Nucleus accumbens (tissue), 56 donors: ENCODE measurements at regions not wholly inside any gene's neighbourhood (a gene's known extent, or its start where the extent isn't known, plus 50 kb on each side); places are given as distances from the start of the nearest gene placed in this dataset.

Source experiments
- DNase-seq, 56 donors: peaks; one replicate each; lab custom pipeline; 2025; lab: John Stamatoyannopoulos, UW

- no peak for DNase-seq
These were observed 429.4 kb downstream of the SHQ1 start for GRCh38 chr3:72418856-72419255.

- no peak for DNase-seq
These were observed 430.0 kb downstream of the SHQ1 start for GRCh38 chr3:72418244-72418643.

GRCh38 chr3:72414481-72415016, 433.7 kb downstream of the SHQ1 start:
- no peak for DNase-seq

GRCh38 chr3:72413228-72413627, 435.0 kb downstream of the SHQ1 start:
- peak in 8 of 56 donors; percentile 6 to 31 (median 20) for DNase-seq

GRCh38 chr3:72412340-72412956, 435.8 kb downstream of the SHQ1 start:
- no peak for DNase-seq

- DNase-seq: no peak
These were observed 436.4 kb downstream of the SHQ1 start for GRCh38 chr3:72411843-72412242.

- DNase-seq: no peak
These were observed 437.1 kb downstream of the SHQ1 start for GRCh38 chr3:72411126-72411525.

GRCh38 chr3:72408983-72409779, 439.1 kb downstream of the SHQ1 start:
- DNase-seq: no peak

GRCh38 chr3:72407766-72408165, 440.5 kb downstream of the SHQ1 start:
- DNase-seq: no peak

- DNase-seq: peak in 3 of 56 donors; percentile 6 to 30 (median 23)
These were observed 442.2 kb downstream of the SHQ1 start for GRCh38 chr3:72405943-72406566.

- DNase-seq: no peak
These were observed 447.2 kb downstream of the SHQ1 start for GRCh38 chr3:72401005-72401545.

GRCh38 chr3:72398781-72399180, 449.5 kb downstream of the SHQ1 start:
- no peak for DNase-seq

- no peak for DNase-seq
These were observed 450.7 kb downstream of the SHQ1 start for GRCh38 chr3:72397586-72397985.

- DNase-seq: no peak
These were observed 451.3 kb downstream of the SHQ1 start for GRCh38 chr3:72396899-72397298.

- DNase-seq: no peak
These were observed 452.4 kb downstream of the SHQ1 start for GRCh38 chr3:72395776-72396311.

- no peak for DNase-seq
These were observed 454.8 kb downstream of the SHQ1 start for GRCh38 chr3:72393455-72393854.

GRCh38 chr3:72391659-72392058, 456.6 kb downstream of the SHQ1 start:
- no peak for DNase-seq

GRCh38 chr3:72390841-72391240, 457.4 kb downstream of the SHQ1 start:
- no peak for DNase-seq

- no peak for DNase-seq
These were observed 459.6 kb downstream of the SHQ1 start for GRCh38 chr3:72388644-72389043.

GRCh38 chr3:72388117-72388516, 460.1 kb downstream of the SHQ1 start:
- no peak for DNase-seq
